Epithelial cell of prostate (primary cell): ENCODE measurements at regions not wholly inside any gene's neighbourhood (a gene's known extent, or its start where the extent isn't known, plus 50 kb on each side); places are given as distances from the start of the nearest gene placed in this dataset.
"Not testable (repeated sequence)": the region's sequence is repeated elsewhere in the genome, so short reads cannot be mapped to it uniquely, and the experiment has no call there.

Experiments used
- DNase-seq: peaks from one replicate; pipeline ENCODE4 v3.0.0-alpha.2; 2011; ENCODE audit warnings: low read depth, low spot score
- H3K27ac ChIP-seq: fragments of 450-650 bp; 2 replicates; pipeline ENCODE4 v1.5.1; 2017; ENCODE audit warnings: mild to moderate bottlenecking

DNA sequence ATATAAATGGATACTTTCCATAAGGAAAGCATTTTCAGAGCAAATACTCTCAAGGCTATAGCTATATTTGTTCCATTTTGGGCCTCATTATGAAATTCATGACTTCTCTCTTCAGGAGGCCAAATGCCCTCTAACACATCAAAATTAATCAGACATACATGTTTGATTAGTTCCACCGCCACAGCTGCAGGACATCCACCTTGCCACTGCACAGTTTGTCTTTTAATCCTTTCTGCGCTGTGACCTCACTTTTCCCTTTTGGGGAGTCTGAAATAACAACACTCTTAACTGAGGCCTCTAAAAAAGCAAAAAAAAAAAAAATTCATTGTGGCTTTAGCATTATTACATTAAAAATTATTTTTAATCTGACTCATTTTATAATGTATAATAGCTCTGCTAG, 279.1 kb upstream of the CDH12 start:
- no peak overlapping the region for H3K27ac ChIP-seq
- no peak for DNase-seq

DNA sequence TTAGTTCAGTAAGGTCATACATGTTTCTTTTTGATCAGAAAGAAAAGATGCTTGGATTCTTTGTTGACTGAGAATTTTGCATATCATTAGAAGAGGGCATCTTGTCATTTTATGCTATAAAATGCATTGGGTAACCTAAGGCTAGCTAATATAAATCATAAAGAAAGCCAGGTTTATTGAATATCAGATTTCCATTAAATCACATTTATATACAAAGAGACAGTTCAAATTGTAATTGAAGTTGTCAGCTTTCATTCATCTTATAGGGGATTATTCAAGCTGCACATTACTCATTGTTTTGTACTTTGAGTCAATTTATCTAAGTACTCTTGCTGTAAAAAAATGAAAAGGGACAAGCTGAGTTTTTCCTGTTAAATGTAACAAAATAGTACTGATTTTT, 259.1 kb upstream of the CDH12 start:
- no peak overlapping the region for H3K27ac ChIP-seq
- DNase-seq, result no peak

DNA sequence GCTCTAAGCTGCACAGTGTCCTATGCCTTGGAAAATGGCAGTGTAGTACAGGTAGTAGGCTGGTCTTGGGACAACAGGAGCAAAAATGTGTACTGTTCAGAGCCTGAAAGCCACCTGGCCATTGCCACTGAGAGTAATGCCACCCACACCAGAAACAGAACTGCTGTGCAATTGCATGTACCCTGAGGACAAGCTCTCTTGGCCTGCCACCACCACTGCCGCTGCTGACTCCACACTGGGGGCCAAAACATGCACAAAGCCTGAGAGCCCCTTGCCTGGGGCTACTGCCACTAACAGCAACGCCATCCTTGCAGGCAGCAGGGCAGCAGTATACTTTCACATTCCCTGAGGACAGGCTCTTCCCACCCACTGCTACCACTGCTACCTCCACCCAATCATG, 251.9 kb upstream of the CDH12 start:
- no peak for DNase-seq
- no peak overlapping the region for H3K27ac ChIP-seq

DNA sequence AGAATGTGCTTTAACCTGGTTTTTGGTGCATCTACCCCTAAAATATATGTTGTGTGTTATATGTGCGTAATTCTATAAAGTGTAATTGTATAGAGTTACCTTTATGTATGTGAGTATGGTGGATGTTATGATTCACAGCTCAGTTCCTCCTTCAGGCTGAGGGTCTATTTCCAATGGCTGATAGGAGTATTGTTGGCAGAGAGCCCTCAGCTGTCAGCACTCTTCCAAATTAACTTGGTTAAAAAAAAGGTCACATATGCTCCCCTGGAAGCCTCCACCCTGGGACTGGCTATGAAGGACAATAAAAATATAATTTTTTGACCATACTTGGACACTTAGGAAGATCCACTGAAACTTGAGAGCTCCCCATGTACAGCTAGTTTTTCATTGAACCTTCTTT, 250.4 kb upstream of the CDH12 start:
- DNase-seq, result no peak
- no peak overlapping the region for H3K27ac ChIP-seq

DNA sequence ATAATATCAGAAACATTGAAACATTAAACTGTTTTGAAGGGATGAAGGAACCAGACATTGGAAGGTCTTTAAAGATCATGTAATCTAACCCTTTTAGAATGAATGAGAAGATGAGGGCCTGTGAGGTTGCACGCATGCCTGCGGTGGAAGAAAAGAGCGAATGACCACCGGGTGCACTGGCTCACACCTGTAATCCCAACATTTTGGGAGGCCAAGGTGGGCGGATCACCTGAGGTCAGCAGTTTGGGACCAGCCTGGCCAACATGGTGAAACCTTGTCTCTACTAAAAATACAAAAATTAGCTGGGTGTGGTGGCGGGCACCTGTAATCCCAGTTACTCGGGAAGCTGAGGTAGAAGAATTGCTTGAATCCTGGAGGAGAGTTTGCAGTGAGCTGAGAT, 242.3 kb upstream of the CDH12 start:
- not testable (repeated sequence) for DNase-seq, H3K27ac ChIP-seq

DNA sequence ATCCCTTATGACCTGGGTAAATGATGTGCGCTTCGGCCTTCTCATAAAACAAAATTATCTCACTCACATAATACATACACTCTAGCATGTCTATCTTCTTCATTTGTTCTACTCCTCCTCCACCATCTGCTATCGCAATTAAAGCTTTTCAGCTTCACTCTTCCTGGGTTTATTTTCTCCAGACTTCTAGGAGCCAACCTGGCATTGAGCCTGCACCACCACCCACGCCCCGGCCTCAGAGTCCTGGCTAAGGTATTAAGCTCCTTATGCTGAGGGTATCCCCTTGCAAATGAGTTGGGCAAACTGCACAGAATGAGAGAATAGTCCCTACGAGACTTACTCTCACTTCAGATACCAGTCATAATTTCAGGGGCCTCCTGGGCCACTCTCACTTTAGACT, 236.1 kb upstream of the CDH12 start:
- no peak for DNase-seq
- no peak overlapping the region for H3K27ac ChIP-seq

DNA sequence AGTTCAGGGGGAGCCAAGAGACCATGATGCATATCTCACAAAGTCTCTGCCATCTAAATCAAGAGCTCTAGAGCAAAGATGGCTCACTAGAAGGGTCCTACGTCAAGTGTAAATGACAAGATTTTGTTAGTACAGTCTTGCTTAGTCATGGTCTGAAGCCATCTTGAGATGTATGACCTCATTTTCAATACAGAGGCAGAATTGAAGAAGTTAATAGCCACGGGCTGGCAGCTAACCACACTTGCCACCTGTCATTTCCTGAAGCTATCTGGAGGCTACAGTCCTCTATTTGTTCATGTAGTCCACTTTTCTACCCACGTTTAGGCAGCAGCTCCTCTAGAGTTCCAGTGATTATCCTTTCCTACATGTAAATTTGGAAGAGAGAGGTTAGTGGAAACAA, 231.7 kb upstream of the CDH12 start:
- H3K27ac ChIP-seq, result no peak overlapping the region
- DNase-seq, result no peak

DNA sequence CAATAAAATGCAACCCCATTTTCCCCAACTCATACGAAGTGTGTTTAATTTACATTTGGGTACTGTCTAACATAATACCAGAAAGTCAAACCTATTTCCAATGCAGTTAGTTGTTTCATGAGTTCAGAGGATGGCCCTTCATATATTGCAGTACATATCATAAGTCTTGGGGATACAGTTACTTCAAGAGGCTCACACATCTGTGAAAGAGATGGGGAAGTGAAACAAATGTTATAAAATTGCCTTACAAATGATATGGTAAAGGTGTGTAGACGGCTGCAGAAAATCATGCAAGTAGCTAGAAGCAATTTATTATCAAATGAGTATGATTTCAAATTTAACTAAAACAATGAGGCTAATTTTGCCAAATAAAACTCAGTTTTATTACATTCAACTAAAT, 219.0 kb upstream of the CDH12 start:
- no peak for DNase-seq
- no peak overlapping the region for H3K27ac ChIP-seq

DNA sequence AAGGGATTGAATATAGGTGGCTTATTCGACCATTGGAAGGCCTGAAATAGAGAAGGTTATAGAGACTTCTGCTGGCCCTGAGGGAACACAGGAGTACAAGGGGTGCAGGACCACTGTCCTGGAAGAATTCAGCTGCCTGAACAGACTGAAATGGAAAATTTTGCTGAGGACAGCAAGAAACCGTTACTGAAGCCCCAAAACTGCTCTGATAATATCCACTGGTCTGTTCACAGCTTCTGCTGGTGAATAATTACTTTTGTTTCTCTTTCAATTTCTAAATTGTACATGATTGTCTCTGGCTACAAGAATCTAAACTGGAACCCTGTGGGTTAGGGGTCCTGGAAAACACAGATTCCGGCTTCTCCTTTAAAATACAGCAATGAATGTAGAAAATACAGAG, 218.5 kb upstream of the CDH12 start:
- DNase-seq, result no peak
- no peak overlapping the region for H3K27ac ChIP-seq

DNA sequence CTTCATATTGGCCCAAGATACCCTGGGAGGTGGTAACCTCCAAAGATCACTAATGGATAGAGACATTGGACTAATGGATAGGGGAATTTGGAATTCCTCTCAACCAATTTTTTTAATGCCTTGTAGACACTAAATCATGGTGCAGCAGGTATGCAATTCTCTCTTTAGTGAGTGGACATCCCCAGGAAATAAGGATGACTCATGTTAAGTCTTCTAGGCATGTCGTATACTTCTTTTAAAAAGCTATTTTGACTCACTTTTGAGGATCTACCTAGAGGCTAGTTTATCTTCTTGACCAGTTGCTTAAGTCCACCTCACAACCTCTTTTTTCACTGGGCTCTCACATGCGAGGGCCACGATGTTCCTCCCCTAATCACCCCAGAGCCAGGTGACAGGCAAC, 211.6 kb upstream of the CDH12 start:
- H3K27ac ChIP-seq, result no peak overlapping the region
- DNase-seq, result no peak

DNA sequence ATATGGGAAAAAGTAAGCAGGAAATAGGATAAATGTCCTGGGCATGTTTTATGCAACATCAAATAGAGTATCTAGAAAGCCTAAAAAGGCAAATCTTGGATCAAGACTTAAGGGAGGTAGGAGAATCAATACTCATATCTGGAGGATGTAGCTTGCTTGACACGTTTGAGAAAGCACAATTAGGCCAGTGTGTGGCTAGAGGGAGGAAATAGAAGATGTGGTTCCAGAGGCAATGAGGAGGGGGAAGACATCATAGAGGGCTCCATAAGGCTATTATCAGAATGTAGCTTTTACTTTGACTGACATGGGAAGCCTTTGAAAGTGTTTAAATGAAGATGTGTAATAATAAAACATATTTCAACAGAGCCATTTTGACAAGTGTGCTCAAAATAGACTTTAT, 200.7 kb upstream of the CDH12 start:
- DNase-seq, result no peak

DNA sequence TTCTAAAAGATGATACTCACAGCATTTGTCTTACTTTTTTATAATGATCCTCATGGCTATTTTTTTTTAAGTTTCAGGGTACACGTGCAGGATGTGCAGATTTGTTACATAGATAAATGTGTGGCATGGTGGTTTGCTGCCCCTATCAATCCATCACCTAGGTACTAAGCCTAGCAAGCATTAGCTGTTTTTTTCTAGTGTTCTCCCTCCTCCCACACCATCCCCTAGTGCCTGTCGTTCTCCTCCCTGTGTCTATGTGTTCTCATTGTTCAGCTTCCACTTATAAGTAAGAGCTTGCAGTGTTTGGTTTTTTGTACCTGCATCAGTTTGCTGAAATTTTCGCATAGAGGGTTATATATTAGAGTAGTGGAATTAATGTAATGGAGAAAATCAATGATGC, 189.1 kb upstream of the CDH12 start:
- H3K27ac ChIP-seq, result no peak overlapping the region
- no peak for DNase-seq

More for the DNA sequence above, 200.7 kb upstream of the CDH12 start:
- no peak overlapping the region for H3K27ac ChIP-seq

DNA sequence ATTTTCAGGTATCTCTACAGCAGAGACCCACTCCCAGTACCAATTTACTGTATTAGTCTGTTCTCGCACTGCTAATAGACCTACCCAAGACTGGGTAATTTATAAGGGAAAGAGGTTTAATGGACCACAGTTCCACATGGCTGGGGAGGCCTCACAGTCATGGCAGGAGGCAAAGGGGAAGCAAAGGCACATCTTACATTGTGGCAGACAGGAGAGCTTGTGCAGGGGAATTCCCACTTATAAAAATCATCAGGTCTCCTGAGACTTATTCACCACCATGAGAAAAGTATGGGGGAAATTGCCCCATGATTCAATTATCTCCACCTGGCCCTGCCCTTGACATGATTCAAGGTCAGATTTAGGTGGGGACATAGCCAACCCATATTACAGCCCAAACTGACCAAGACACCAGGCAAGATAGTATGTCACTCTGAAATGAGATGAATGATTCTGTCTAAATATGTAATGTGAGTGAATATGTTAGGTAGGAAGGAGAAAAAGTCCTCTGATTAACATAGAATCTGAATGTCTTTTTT, 182.5 kb upstream of the CDH12 start:
- DNase-seq, result no peak
- H3K27ac ChIP-seq, result no peak overlapping the region

DNA sequence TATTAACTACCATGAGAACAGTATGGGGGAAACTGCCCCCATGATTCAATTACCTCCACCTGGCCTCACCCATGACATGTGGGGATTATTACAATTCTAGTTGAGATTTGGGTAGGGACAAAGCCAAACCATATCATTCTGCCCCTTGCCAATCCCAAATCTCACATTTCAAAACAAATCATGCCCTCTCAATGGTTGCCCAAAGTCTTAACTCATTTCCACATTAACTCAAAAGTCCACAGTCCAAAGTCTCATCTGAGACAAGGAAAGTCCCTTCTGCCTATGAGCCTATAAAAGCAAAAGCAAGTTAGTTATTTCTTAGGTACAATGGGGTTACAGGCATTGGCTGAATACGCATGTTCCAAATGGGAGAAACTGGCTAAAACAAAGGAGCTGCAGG, 180.7 kb upstream of the CDH12 start:
- DNase-seq, result no peak
- H3K27ac ChIP-seq, result no peak overlapping the region

DNA sequence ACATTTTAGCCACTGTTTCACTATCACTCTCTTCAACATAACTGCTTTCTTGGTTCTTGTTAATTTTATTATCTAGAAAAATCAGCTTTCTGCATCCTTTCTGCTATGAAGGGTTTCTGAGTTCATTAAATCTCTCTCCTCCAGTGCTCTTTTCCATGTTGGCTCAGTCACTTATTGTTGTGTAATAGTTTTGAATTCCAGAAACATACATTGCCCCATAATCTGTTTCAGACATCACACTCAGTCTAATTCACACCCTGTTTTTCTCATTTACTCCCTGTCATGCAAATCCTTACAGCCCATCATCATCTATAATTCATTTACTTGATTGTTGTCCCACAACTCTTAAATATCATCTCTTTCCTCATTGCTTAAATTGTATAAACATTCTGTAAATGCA, 176.1 kb upstream of the CDH12 start:
- H3K27ac ChIP-seq, result no peak overlapping the region
- DNase-seq, result no peak

DNA sequence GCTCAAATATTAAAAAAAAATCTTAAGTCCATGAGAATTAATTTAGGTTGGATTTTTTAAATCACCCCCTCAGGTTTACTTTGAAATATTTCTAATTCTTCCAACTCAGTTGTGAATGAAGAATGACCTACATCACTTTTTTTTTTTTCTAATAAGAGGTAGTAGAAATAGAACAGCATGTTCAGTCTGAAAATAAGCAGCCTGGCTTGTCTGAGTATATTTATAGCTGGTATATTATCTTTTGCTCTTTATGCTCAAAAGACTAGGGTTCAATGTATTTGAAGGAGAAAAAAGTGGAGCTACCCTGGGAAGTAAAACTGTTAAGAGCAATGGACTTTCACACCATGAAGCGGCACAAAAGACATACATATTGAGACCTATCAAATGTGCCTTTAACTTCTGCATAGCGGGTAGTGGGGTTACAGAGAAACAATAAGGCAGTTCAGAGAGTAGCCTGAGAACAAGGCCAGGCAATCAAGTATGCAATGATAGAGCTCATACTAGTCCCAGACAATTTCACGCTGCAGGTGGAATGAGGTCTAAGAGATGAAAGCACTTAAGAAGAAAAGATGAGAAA, 175.4 kb upstream of the CDH12 start:
- H3K27ac ChIP-seq, result no peak overlapping the region
- no peak for DNase-seq

DNA sequence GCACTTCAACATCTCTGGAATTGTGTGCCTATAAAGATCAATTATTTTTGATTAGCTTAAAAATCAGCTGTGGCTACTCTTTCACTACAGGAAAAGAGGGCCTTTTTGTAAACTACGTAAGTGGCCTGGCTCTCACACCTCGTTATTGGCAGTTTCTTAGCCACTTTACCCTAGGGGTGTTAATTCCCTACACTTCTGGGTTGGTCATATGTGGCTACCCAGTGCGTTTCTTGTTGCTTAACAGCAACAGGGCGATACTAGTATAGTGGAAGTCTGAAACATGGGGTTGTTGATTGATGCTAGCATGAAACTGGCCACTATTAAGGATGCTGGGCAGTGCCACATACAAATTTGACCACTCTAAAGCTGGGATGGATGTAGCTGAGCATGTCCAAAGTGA, 174.7 kb upstream of the CDH12 start:
- no peak overlapping the region for H3K27ac ChIP-seq
- no peak for DNase-seq

DNA sequence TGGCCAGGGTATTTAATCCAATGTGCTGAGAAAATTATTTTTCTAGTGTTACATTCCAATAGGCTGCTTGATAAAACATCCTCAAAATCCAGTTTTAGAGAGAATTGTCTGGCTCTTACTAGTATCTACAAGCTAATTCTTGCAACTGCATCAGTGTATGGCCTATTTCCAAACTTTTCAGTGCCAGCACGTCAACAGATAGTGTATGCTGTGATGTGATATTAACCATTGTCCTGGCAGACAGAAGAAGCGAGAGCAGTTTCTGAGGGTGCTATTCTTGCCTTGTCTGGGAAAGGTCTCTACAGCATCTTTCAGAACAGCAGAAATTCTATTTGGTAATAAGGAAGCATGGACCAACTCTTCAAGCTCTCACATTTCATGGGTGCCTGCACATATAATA, 174.2 kb upstream of the CDH12 start:
- no peak overlapping the region for H3K27ac ChIP-seq
- DNase-seq, result no peak

DNA sequence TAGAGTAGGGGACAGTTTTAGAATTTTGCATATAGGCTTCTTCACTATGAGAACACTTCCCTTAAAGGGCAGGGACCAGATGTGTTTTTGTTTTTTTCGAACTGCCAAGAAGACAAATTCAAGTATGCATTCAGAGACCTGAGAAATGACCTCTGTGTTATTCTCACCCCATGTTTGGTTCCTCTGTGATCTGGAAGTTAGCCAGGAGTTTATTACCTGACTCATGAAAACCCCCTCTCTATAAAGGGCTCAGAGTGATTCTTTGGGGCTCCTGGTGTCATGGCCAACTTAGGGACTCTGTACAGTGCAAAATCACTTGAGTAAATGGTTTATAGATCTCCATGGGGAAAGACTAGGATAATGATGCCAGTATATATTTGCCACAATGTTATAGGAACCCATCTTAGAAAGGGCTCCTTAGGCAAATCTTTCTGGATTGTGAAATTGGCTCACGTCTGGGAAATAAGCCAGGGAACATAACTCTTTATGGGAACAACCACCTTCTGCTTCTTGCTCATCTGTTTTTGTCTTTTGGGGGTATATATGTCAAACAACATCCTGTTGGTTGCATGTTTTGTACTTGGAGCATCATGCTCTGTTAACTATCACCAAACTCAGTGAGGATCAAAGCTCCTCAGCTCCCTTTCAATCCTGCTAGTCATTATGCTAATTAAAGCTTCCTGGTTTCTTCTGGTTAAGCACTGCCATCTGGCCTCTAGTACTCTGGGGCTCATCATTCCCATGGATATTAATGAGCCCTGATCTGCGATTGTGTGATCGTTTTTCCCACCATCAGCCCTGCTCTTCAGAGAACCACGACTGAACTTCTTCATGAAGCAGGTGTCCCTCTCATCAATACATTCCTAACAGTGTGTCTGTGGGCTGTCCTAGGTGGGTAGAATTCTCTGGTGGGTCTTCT, 173.4 kb upstream of the CDH12 start:
- no peak for DNase-seq
- no peak overlapping the region for H3K27ac ChIP-seq

DNA sequence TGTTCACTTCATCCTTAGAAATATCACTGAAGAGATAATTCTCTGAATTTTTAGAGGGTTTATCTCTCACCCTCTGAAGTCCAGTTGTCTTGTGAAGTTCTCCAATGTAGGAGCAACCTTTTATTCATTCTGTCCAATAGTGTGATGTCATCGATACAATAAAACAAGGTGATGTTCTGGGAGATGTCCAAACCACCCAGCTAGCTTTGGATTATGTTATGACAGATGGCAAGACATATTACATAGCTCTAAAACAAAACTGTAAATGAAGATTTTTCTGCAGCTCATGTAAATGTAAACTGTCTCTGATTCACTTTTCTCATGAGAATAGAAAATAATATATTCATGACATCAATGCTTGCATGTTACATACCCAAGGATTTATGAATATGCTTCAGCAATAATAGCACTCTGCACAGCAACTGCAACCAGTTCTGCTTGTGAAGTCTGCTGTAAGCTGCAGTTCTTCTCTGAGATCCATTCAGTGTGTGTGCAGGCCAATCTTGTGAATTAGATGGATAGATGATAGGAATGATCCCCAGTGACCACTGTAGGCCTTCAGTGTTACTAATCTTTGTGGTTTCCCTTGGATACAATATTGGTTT, 172.6 kb upstream of the CDH12 start:
- no peak for DNase-seq
- no peak overlapping the region for H3K27ac ChIP-seq

DNA sequence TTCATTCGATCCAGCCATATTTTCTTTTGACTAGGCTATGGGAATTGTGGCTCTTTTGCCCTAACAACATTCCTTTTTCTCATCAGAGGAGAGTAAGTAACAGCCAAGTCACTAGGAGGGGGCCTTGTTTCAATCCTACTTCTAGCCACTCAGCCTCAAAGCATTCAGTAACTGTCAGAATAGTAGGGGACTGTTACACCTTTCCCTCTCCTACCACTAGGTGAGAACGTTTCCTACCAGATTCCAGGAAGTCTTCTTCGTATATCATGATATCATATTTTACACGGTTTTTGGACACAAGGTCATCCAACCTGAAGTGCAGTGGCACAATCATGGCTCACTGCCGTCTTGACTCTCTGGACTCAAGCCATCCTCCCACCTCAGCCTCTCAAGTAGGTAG, 171.3 kb upstream of the CDH12 start:
- no peak overlapping the region for H3K27ac ChIP-seq

More for the DNA sequence above, 171.3 kb upstream of the CDH12 start:
- DNase-seq, result no peak
